ENCODE measurements at regions not wholly inside any gene's neighbourhood (a gene's known extent, or its start where the extent isn't known, plus 50 kb on each side); places are given as distances from the start of the nearest gene placed in this dataset.
A peak's percentile ranks its signal among the peaks of the same experiment; 100 is the strongest.
"Not testable (repeated sequence)": the region's sequence is repeated elsewhere in the genome, so short reads cannot be mapped to it uniquely, and the experiment has no call there.

- DNase-seq (ENCODE audit: low read depth in 4 of 4, low spot score in 3 of 4) = no peak
These were observed 85.3 kb upstream of the AKAP12 start for GRCh38 chr6:151154418-151154817.

GRCh38 chr6:151155095-151155494 is 84.7 kb upstream of the AKAP12 start:
- DNase-seq (ENCODE audit: low read depth in 4 of 4, low spot score in 3 of 4) = no peak

GRCh38 chr6:151160929-151161757 is 78.6 kb upstream of the AKAP12 start:
- DNase-seq (ENCODE audit: low read depth in 4 of 4, low spot score in 3 of 4) = peak; percentile 51 to 83 (median 73)

- DNase-seq (ENCODE audit: low read depth in 4 of 4, low spot score in 3 of 4) = no peak
These were observed 75.4 kb upstream of the AKAP12 start for GRCh38 chr6:151164383-151164782.

- no peak for DNase-seq (ENCODE audit: low read depth in 4 of 4, low spot score in 3 of 4)
These were observed 73.6 kb upstream of the AKAP12 start for GRCh38 chr6:151166180-151166579.

- no peak for DNase-seq (ENCODE audit: low read depth in 4 of 4, low spot score in 3 of 4)
These were observed 72.7 kb upstream of the AKAP12 start for GRCh38 chr6:151167034-151167433.

- no peak for DNase-seq (ENCODE audit: low read depth in 4 of 4, low spot score in 3 of 4)
These were observed 69.0 kb upstream of the AKAP12 start for GRCh38 chr6:151170622-151171246.

- no peak for DNase-seq (ENCODE audit: low read depth in 4 of 4, low spot score in 3 of 4)
These were observed 67.0 kb upstream of the AKAP12 start for GRCh38 chr6:151172751-151173150.

- no peak for DNase-seq (ENCODE audit: low read depth in 4 of 4, low spot score in 3 of 4)
These were observed 63.9 kb upstream of the AKAP12 start for GRCh38 chr6:151175662-151176445.

- DNase-seq (ENCODE audit: low read depth in 4 of 4, low spot score in 3 of 4) = no peak
These were observed 62.6 kb upstream of the AKAP12 start for GRCh38 chr6:151176911-151177770.

- DNase-seq (ENCODE audit: low read depth in 4 of 4, low spot score in 3 of 4) = no peak
These were observed 61.4 kb upstream of the AKAP12 start for GRCh38 chr6:151178373-151178772.

GRCh38 chr6:151179321-151179720 is 60.4 kb upstream of the AKAP12 start:
- no peak for DNase-seq (ENCODE audit: low read depth in 4 of 4, low spot score in 3 of 4)

GRCh38 chr6:151180330-151181048 is 59.3 kb upstream of the AKAP12 start:
- no peak for DNase-seq (ENCODE audit: low read depth in 4 of 4, low spot score in 3 of 4)

GRCh38 chr6:151181706-151182363 is 57.9 kb upstream of the AKAP12 start:
- DNase-seq (ENCODE audit: low read depth in 4 of 4, low spot score in 3 of 4) = no peak

GRCh38 chr6:151182958-151183357 is 56.8 kb upstream of the AKAP12 start:
- not testable (repeated sequence) for DNase-seq (ENCODE audit: low read depth in 4 of 4, low spot score in 3 of 4)

GRCh38 chr6:151185148-151185547 is 54.6 kb upstream of the AKAP12 start:
- no peak for DNase-seq (ENCODE audit: low read depth in 4 of 4, low spot score in 3 of 4)

GRCh38 chr6:151186306-151186705 is 53.5 kb upstream of the AKAP12 start:
- DNase-seq (ENCODE audit: low read depth in 4 of 4, low spot score in 3 of 4) = no peak

- no peak for DNase-seq (ENCODE audit: low read depth in 4 of 4, low spot score in 3 of 4)
These were observed 52.9 kb upstream of the AKAP12 start for GRCh38 chr6:151186804-151187330.

Measured in right renal pelvis (tissue), 4 donors.